OCI-LY7 (cell line): ENCODE measurements at regions not wholly inside any gene's neighbourhood (a gene's known extent, or its start where the extent isn't known, plus 50 kb on each side); places are given as distances from the start of the nearest gene placed in this dataset.

ENCODE experiments used
- BruUV-seq: library from RNA; stranded (reverse); fragments of 400-500 nt; replicated peaks from 2 replicates; lab custom pipeline; 2021; lab: Mats Ljungman, UMichigan
- CTCF ChIA-PET: fragments of 300-600 bp; sonication (Branson Sonifier 250); formaldehyde crosslinking; loops from one replicate; lab custom pipeline; 2022; ENCODE audit warnings: antibody characterized with exemption; ENCODE audit not compliant: unreplicated experiment; lab: Charles Lee
- POLR2A ChIA-PET: fragments of 300-600 bp; sonication (Branson Sonifier 250); formaldehyde crosslinking; loops from one replicate; lab custom pipeline; 2022; ENCODE audit warnings: antibody characterized with exemption; lab: Charles Lee
- DNase-seq: peaks from one replicate; pipeline ENCODE4 v3.0.0-alpha.2; 2015; ENCODE audit warnings: low spot score
- H2AFZ ChIP-seq: fragments of 200-600 bp; sonication (generic), shearing (Covaris generic); 2 replicates; pipeline ENCODE4 v1.6.1; 2014; ENCODE audit warnings: mild to moderate bottlenecking, antibody characterized with exemption, low read length, moderate library complexity
- H3K27ac ChIP-seq: fragments of 200-600 bp; sonication (generic); 2 replicates; pipeline ENCODE4 v1.5.1; 2014; ENCODE audit warnings: mixed run types, low read depth, mild to moderate bottlenecking, moderate library complexity, low read length, inconsistent platforms; ENCODE audit not compliant: poor library complexity, severe bottlenecking
- H3K36me3 ChIP-seq: fragments of 200-600 bp; sonication (generic); 2 replicates; pipeline ENCODE4 v1.6.1; 2014; ENCODE audit warnings: mild to moderate bottlenecking, antibody characterized with exemption, low read length, moderate library complexity, mixed read lengths; ENCODE audit not compliant: insufficient read depth
- H3K4me1 ChIP-seq: fragments of 200-600 bp; sonication (generic); 2 replicates; pipeline ENCODE4 v1.5.1; 2014; ENCODE audit warnings: mild to moderate bottlenecking, low read length; ENCODE audit not compliant: insufficient read depth, poor library complexity, severe bottlenecking
- H3K4me2 ChIP-seq: fragments of 200-600 bp; sonication (generic); 2 replicates; pipeline ENCODE4 v1.6.1; 2014; ENCODE audit warnings: mild to moderate bottlenecking, low read length
- H3K4me3 ChIP-seq: fragments of 200-600 bp; sonication (generic); 2 replicates; pipeline ENCODE4 v1.5.1; 2014; ENCODE audit warnings: mild to moderate bottlenecking, low read depth, low read length; ENCODE audit not compliant: poor library complexity, severe bottlenecking
- H3K79me2 ChIP-seq: fragments of 200-600 bp; sonication (generic); 2 replicates; pipeline ENCODE4 v1.6.1; 2016; ENCODE audit warnings: low read depth, mild to moderate bottlenecking, low read length, moderate library complexity, mixed read lengths; ENCODE audit not compliant: insufficient read depth
- H3K9me2 ChIP-seq: fragments of 200-600 bp; sonication (generic); 2 replicates; pipeline ENCODE4 v1.6.1; 2016; ENCODE audit warnings: mild to moderate bottlenecking, low read length, mixed read lengths; ENCODE audit not compliant: insufficient read depth
- H3K9me3 ChIP-seq: fragments of 200-600 bp; sonication (generic); 2 replicates; pipeline ENCODE4 v1.6.1; 2014; ENCODE audit warnings: mild to moderate bottlenecking, mixed run types, low read length, mixed read lengths
- H4K20me1 ChIP-seq: fragments of 200-600 bp; sonication (generic); 2 replicates; pipeline ENCODE4 v1.6.1; 2014; ENCODE audit warnings: mild to moderate bottlenecking, antibody characterized with exemption, low read length, moderate library complexity, mixed read lengths; ENCODE audit not compliant: insufficient read depth
- EZH2phosphoT487 ChIP-seq: fragments of 200-600 bp; sonication (generic); IDR thresholded peaks from 2 replicates; pipeline ENCODE4 v1.6.1; 2018; ENCODE audit warnings: low read depth, borderline replicate concordance, mild to moderate bottlenecking, mixed run types, antibody characterized with exemption, low read length, moderate library complexity, mixed read lengths
- intact Hi-C: fragments of 100-400 bp; cut with micrococcal nuclease; formaldehyde crosslinking; loops from one replicate; pipeline ENCODE4 v1.10.0; 2022; ENCODE audit not compliant: unreplicated experiment
- TF ChIP-seq, protein P1 (sequence below): fragments of 200-600 bp; sonication (generic); conservative IDR thresholded peaks from 2 replicates; pipeline ENCODE4 v1.5.1; 2014; ENCODE audit warnings: mild to moderate bottlenecking, antibody characterized with exemption, low read length, moderate library complexity, mixed read lengths

DNA sequence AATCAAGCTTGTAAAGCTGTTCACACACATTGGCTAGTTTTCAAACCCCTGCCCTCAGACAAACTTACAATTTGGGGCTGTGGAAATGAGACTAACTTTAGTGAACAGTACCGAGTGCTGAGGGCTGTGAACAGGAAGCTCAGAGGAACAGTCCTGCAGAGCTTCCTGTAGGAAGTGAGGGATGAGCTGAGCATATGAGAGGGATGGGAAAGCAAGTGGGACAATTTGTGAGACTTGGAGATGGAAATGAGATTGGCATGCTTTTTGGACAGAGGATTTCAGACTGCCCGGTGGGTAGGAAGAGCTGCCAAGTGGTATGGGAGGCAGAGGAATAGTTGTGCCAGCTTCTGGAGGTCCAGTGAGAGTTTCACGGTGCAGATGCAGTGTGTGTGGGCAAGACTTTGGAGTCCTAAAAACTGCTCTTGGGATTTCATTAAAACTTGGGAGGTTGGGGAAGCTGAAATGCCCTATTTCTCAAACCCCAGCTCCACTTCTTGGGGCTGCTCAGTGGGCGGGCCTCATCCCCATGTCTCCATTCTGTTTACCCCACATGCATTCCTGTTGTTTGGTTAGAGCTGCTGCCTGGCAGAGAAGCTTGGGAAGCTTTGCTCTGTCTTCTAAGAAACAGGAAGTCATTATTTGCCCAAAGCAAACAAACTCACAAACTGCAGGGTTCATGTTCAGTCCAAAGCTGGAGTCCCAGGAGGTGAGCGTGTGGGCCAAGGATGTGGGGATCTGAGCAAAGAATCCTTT is 267.5 kb downstream of the ZSWIM6 start:
- no peaks in the 10 kb centered on the region for H4K20me1 ChIP-seq
- intact Hi-C loops, result no loop called here
- no TSS peak for BruUV-seq
- H3K9me2 ChIP-seq, result no peaks in the 10 kb centered on the region
- no peaks in the 10 kb centered on the region for H3K36me3 ChIP-seq
- CTCF ChIA-PET, result no interaction called here
- TF ChIP-seq, protein P1, sequence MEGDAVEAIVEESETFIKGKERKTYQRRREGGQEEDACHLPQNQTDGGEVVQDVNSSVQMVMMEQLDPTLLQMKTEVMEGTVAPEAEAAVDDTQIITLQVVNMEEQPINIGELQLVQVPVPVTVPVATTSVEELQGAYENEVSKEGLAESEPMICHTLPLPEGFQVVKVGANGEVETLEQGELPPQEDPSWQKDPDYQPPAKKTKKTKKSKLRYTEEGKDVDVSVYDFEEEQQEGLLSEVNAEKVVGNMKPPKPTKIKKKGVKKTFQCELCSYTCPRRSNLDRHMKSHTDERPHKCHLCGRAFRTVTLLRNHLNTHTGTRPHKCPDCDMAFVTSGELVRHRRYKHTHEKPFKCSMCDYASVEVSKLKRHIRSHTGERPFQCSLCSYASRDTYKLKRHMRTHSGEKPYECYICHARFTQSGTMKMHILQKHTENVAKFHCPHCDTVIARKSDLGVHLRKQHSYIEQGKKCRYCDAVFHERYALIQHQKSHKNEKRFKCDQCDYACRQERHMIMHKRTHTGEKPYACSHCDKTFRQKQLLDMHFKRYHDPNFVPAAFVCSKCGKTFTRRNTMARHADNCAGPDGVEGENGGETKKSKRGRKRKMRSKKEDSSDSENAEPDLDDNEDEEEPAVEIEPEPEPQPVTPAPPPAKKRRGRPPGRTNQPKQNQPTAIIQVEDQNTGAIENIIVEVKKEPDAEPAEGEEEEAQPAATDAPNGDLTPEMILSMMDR, result no peak
- TF ChIP-seq EZH2phosphoT487, result no peak
- H3K4me1 ChIP-seq, result no peaks in the 10 kb centered on the region
- H3K27ac ChIP-seq, result no peak overlapping the region
- no peak overlapping the region for H2AFZ ChIP-seq
- POLR2A ChIA-PET, result interaction anchor here (0.6 kb wide), 1 partner anchor 213 kb away, joined by 3 read pairs; no protein-coding TSS in a partner anchor
- no peaks in the 10 kb centered on the region for H3K9me3 ChIP-seq
- H3K4me2 ChIP-seq, result no peak overlapping the region
- H3K79me2 ChIP-seq, result no peaks in the 10 kb centered on the region
- DNase-seq, result no peak
- H3K4me3 ChIP-seq, result no peak overlapping the region

- Histone ChIP-seq H3K27ac (no peak overlapping the region), H3K36me3 (no peaks in the 10 kb centered on the region), H3K9me3 (no peaks in the 10 kb centered on the region), H3K4me3 (no peak overlapping the region), H3K9me2 (no peaks in the 10 kb centered on the region), H2AFZ (no peak overlapping the region), H3K4me2 (no peak overlapping the region), H3K79me2 (no peaks in the 10 kb centered on the region), H3K4me1 (no peaks in the 10 kb centered on the region), H4K20me1 (no peaks in the 10 kb centered on the region)
- no peak for TF ChIP-seq EZH2phosphoT487
- TF ChIP-seq, protein P1, result no peak
- ChIA-PET CTCF (no interaction called here), POLR2A (interaction anchor here (0.6 kb wide), 1 partner anchor 214 kb away, joined by 3 read pairs; no protein-coding TSS in a partner anchor)
- intact Hi-C loops, result no loop called here
- BruUV-seq, result no TSS peak
- no peak for DNase-seq
Observed at GRCh38 chr5:61600123-61600444, 268.0 kb downstream of the ZSWIM6 start.

GRCh38 chr5:61600945-61601511 is 269.0 kb downstream of the ZSWIM6 start:
- Histone ChIP-seq H3K79me2 (no peaks in the 10 kb centered on the region), H3K4me2 (no peak overlapping the region), H3K27ac (no peak overlapping the region), H3K36me3 (no peaks in the 10 kb centered on the region), H2AFZ (no peak overlapping the region), H3K4me1 (no peaks in the 10 kb centered on the region), H3K9me2 (no peaks in the 10 kb centered on the region), H3K9me3 (no peaks in the 10 kb centered on the region), H3K4me3 (no peak overlapping the region), H4K20me1 (no peaks in the 10 kb centered on the region)
- DNase-seq, result no peak
- BruUV-seq, result no TSS peak
- ChIA-PET POLR2A (interaction anchor here (1.6 kb wide), 1 partner anchor 12 kb away, joined by 3 read pairs; no protein-coding TSS in a partner anchor), CTCF (no interaction called here)
- TF ChIP-seq, protein P1, result no peak
- TF ChIP-seq EZH2phosphoT487, result no peak
- intact Hi-C loops, result no loop called here
